Fibroblast of the aortic adventitia (primary cell): ENCODE measurements at regions not wholly inside any gene's neighbourhood (a gene's known extent, or its start where the extent isn't known, plus 50 kb on each side); places are given as distances from the start of the nearest gene placed in this dataset.
A peak's percentile ranks its signal among the peaks of the same experiment; 100 is the strongest.

ENCODE experiments used
- DNase-seq: peaks from one replicate; pipeline ENCODE4 v3.0.0-alpha.2; 2010; ENCODE audit warnings: low read depth
- H3K4me3 ChIP-seq: 2 replicates; pipeline ENCODE4 v1.5.1; 2011; ENCODE audit warnings: low read depth, mild to moderate bottlenecking, control low read depth, low read length, moderate library complexity
- CTCF ChIP-seq: IDR thresholded peaks from 2 replicates; pipeline ENCODE4 v1.5.1; 2011; ENCODE audit warnings: mild to moderate bottlenecking, low read length, control low read depth, inconsistent platforms; ENCODE audit not compliant: insufficient read depth

- TF ChIP-seq CTCF: no peak
- H3K4me3 ChIP-seq: no peak overlapping the region
- peak; percentile 96 for DNase-seq
Measured at GRCh38 chr1:79859212-79859948, 852.9 kb upstream of the ADGRL4 start.

GRCh38 chr1:79852004-79852403 is 845.5 kb upstream of the ADGRL4 start:
- no peak overlapping the region for H3K4me3 ChIP-seq
- DNase-seq: no peak
- TF ChIP-seq CTCF: no peak

GRCh38 chr1:79849388-79849787 is 842.9 kb upstream of the ADGRL4 start:
- no peak for TF ChIP-seq CTCF
- no peak overlapping the region for H3K4me3 ChIP-seq
- DNase-seq: no peak

- H3K4me3 ChIP-seq: no peak overlapping the region
- no peak for DNase-seq
- TF ChIP-seq CTCF: no peak
Measured at GRCh38 chr1:79848316-79848715, 841.8 kb upstream of the ADGRL4 start.

GRCh38 chr1:79847700-79848099 is 841.2 kb upstream of the ADGRL4 start:
- no peak for DNase-seq
- no peak for TF ChIP-seq CTCF
- no peak overlapping the region for H3K4me3 ChIP-seq

- TF ChIP-seq CTCF: no peak
- no peak overlapping the region for H3K4me3 ChIP-seq
- DNase-seq: peak; percentile 47
Measured at GRCh38 chr1:79845936-79846335, 839.4 kb upstream of the ADGRL4 start.

- no peak for DNase-seq
- no peak for TF ChIP-seq CTCF
Measured at GRCh38 chr1:79842811-79843210, 836.3 kb upstream of the ADGRL4 start.

More at GRCh38 chr1:79842811-79843210, 836.3 kb upstream of the ADGRL4 start:
- no peak overlapping the region for H3K4me3 ChIP-seq
